ENCODE measurements at regions not wholly inside any gene's neighbourhood (a gene's known extent, or its start where the extent isn't known, plus 50 kb on each side); places are given as distances from the start of the nearest gene placed in this dataset.

DNA sequence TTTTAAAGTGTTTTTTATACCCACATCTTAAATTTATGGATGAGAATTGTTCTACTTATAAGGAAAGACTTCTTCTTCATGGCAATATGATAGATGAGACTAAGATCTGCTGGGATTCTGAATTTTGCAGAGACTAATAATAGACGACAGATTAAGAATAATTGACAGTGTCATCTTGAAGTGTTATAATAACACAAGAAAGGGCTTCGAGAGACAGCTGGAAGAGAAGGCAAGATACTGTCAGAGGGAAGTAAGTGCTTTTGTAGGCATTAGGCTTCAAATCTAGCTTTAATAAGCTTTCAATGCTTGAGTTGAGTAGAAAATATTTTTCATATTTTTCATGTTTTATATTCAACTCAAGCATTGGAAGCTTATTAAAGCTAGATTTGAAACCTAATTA lies 797.6 kb upstream of the PABPC4L start:
- Mint-ChIP-seq H3K4me3 (ENCODE audit: unreplicated experiment) (no peak overlapping the region), H3K27ac (ENCODE audit: unreplicated experiment) (no peak overlapping the region), H3K36me3 (ENCODE audit: low read depth, unreplicated experiment) (no peaks in the 10 kb centered on the region), H3K4me1 (ENCODE audit: low read depth, unreplicated experiment) (no peaks in the 10 kb centered on the region), H3K9me3 (ENCODE audit: unreplicated experiment) (no peaks in the 10 kb centered on the region), H3K27me3 (ENCODE audit: low read depth, unreplicated experiment) (no peaks in the 10 kb centered on the region)
- no peak for TF ChIP-seq CTCF (IDR thresholded peaks at IDR 0.05; ENCODE audit: insufficient read depth, low read depth, low read length)
- TF ChIP-seq EZH2 (IDR thresholded peaks at IDR 0.05; ENCODE audit: insufficient read depth, low read length), result no peak
- no peak overlapping the region for H3K4me2 ChIP-seq (ENCODE audit: low read length)
- H3K27me3 ChIP-seq (ENCODE audit: insufficient read depth, low read length), result no peaks in the 10 kb centered on the region
- no peaks in the 10 kb centered on the region for H3K79me2 ChIP-seq (ENCODE audit: insufficient read depth, low read length)
- H4K20me1 ChIP-seq (ENCODE audit: insufficient read depth, low read length), result no peaks in the 10 kb centered on the region
- H3K27ac ChIP-seq (ENCODE audit: low read depth, low read length), result no peak overlapping the region
- FAIRE-seq (no peak), DNase-seq (ENCODE audit: low read depth) (no peak)
- no peak overlapping the region for H2AFZ ChIP-seq (ENCODE audit: low read depth, low read length)
- no peaks in the 10 kb centered on the region for H3K9me3 ChIP-seq (ENCODE audit: insufficient read depth, low read depth, low read length)
- H3K9ac ChIP-seq (ENCODE audit: low read length), result no peak overlapping the region
- H3K4me1 ChIP-seq (ENCODE audit: insufficient read depth, low read length), result no peaks in the 10 kb centered on the region
- H3K4me3 ChIP-seq (ENCODE audit: insufficient read depth, low read depth, low read length), result no peak overlapping the region
- H3K36me3 ChIP-seq (ENCODE audit: insufficient read depth, low read length), result no peaks in the 10 kb centered on the region

GRCh38 chr4:134961963-134962362 lies 760.4 kb upstream of the PABPC4L start:
- H3K27ac Mint-ChIP-seq (ENCODE audit: unreplicated experiment), result no peak overlapping the region
- Histone ChIP-seq H3K4me3 (ENCODE audit: insufficient read depth, low read depth, low read length) (no peak overlapping the region), H3K4me2 (ENCODE audit: low read length) (no peak overlapping the region), H3K9ac (ENCODE audit: low read length) (no peak overlapping the region), H3K36me3 (ENCODE audit: insufficient read depth, low read length) (no peaks in the 10 kb centered on the region), H4K20me1 (ENCODE audit: insufficient read depth, low read length) (no peaks in the 10 kb centered on the region), H2AFZ (ENCODE audit: low read depth, low read length) (no peak overlapping the region), H3K27me3 (ENCODE audit: insufficient read depth, low read length) (no peaks in the 10 kb centered on the region), H3K9me3 (ENCODE audit: insufficient read depth, low read depth, low read length) (no peaks in the 10 kb centered on the region), H3K27ac (ENCODE audit: low read depth, low read length) (no peak overlapping the region), H3K4me1 (ENCODE audit: insufficient read depth, low read length) (no peaks in the 10 kb centered on the region), H3K79me2 (ENCODE audit: insufficient read depth, low read length) (no peaks in the 10 kb centered on the region)
- H3K9me3 Mint-ChIP-seq (ENCODE audit: unreplicated experiment), result peaks cover 3% of the 10 kb centered on the region
- H3K4me3 Mint-ChIP-seq (ENCODE audit: unreplicated experiment), result no peak overlapping the region
- FAIRE-seq, result no peak
- TF ChIP-seq CTCF (IDR thresholded peaks at IDR 0.05; ENCODE audit: insufficient read depth, low read depth, low read length) (no peak), EZH2 (IDR thresholded peaks at IDR 0.05; ENCODE audit: insufficient read depth, low read length) (no peak)
- DNase-seq (ENCODE audit: low read depth), result no peak
- no peaks in the 10 kb centered on the region for H3K36me3 Mint-ChIP-seq (ENCODE audit: low read depth, unreplicated experiment)
- no peaks in the 10 kb centered on the region for H3K27me3 Mint-ChIP-seq (ENCODE audit: low read depth, unreplicated experiment)
- H3K4me1 Mint-ChIP-seq (ENCODE audit: low read depth, unreplicated experiment), result no peaks in the 10 kb centered on the region

GRCh38 chr4:134958862-134959261 lies 757.3 kb upstream of the PABPC4L start:
- Histone ChIP-seq H3K27ac (ENCODE audit: low read depth, low read length) (no peak overlapping the region), H3K36me3 (ENCODE audit: insufficient read depth, low read length) (no peaks in the 10 kb centered on the region), H3K4me1 (ENCODE audit: insufficient read depth, low read length) (no peaks in the 10 kb centered on the region), H3K79me2 (ENCODE audit: insufficient read depth, low read length) (no peaks in the 10 kb centered on the region), H3K4me3 (ENCODE audit: insufficient read depth, low read depth, low read length) (no peak overlapping the region), H3K4me2 (ENCODE audit: low read length) (no peak overlapping the region), H3K27me3 (ENCODE audit: insufficient read depth, low read length) (no peaks in the 10 kb centered on the region), H4K20me1 (ENCODE audit: insufficient read depth, low read length) (no peaks in the 10 kb centered on the region), H3K9ac (ENCODE audit: low read length) (no peak overlapping the region), H2AFZ (ENCODE audit: low read depth, low read length) (no peak overlapping the region), H3K9me3 (ENCODE audit: insufficient read depth, low read depth, low read length) (no peaks in the 10 kb centered on the region)
- H3K9me3 Mint-ChIP-seq (ENCODE audit: unreplicated experiment), result peaks cover 3% of the 10 kb centered on the region
- no peak overlapping the region for H3K27ac Mint-ChIP-seq (ENCODE audit: unreplicated experiment)
- no peaks in the 10 kb centered on the region for H3K36me3 Mint-ChIP-seq (ENCODE audit: low read depth, unreplicated experiment)
- no peaks in the 10 kb centered on the region for H3K27me3 Mint-ChIP-seq (ENCODE audit: low read depth, unreplicated experiment)
- DNase-seq (ENCODE audit: low read depth), result no peak
- no peak for FAIRE-seq
- TF ChIP-seq EZH2 (IDR thresholded peaks at IDR 0.05; ENCODE audit: insufficient read depth, low read length) (no peak), CTCF (IDR thresholded peaks at IDR 0.05; ENCODE audit: insufficient read depth, low read depth, low read length) (no peak)
- no peaks in the 10 kb centered on the region for H3K4me1 Mint-ChIP-seq (ENCODE audit: low read depth, unreplicated experiment)
- H3K4me3 Mint-ChIP-seq (ENCODE audit: unreplicated experiment), result no peak overlapping the region

Measured in astrocyte (in vitro differentiated cells and primary cell).